ENCODE measurements at regions not wholly inside any gene's neighbourhood (a gene's known extent, or its start where the extent isn't known, plus 50 kb on each side); places are given as distances from the start of the nearest gene placed in this dataset.

DNA sequence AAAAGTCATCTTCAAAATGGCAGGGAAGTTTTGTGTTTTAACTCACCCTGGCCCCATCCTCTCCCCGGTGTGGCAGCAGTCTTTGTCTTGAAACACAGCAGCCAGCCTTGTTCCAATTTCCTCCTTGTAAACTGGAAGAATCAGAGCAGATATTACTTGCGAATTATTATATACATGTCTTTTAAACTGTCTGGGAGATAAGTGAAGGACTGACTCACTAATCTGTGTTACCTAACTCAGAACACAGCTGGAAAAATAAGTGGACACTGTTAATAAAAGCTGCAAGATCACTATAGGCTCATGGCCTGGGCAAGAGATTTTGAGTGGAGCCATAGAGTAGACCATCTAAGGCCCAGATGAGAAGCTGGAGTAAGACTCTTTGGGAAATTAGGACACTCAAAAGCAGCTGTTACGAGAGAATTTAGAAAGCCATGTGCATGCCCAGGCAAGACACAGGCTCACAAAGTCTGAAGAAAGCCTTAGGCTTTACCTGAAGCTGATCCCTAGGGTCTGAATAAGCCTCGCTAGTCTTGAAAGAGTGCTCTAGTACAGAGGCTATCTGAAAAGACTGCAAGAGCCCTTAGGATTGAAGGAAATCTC is 233.0 kb upstream of the RAB4A start:
- FAIRE-seq = no peak

DNA sequence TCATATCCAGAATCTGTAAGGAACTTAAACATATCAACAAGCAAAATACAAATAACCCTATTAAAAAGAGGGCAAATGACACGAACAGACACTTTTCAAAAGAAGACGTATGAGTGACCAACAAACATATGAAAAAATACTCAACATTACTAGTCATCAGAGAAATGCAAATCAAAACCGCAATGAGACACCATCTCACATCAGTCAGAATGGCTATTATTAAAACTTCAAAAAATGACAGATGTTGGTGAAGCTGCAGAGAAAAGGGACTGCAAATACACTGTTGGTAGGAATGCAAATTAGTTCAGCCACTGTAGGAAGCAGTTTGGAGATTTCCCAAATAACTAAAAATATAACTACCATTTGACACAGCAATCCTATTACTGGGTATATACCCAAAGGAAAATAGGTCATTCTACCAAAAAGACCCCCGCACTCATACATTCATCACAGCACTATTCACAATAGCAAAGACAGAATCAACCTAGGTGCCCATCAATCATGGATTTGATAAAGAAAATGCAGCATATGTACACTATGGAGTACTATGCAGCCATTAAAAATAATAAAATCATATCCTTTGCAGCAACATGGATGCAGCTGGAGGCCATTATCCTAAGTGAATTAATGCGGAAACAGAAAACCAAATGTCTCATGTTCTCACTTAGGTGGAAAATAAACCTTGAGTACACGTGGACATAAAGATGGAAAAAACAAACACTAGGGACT is 230.1 kb upstream of the RAB4A start:
- FAIRE-seq = no peak

DNA sequence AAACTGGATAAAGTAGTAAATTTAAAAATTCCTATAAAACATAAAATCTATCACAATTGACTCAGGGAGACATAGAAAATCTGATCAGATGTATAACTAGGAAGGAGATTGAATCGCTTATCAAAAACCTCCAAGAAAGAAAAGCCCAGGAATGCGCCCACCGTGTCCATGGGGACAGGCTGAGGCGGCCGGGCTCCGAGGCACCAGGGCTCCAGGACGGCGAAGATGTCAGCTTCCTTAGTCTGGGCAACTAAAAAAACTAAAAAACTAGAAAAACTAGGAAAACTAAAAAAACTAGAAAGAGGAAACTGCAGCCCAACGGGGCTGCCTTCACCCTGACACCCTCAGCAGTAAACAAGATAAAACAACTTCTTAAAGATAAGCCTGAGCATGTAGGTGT is 229.0 kb upstream of the RAB4A start:
- FAIRE-seq = no peak

DNA sequence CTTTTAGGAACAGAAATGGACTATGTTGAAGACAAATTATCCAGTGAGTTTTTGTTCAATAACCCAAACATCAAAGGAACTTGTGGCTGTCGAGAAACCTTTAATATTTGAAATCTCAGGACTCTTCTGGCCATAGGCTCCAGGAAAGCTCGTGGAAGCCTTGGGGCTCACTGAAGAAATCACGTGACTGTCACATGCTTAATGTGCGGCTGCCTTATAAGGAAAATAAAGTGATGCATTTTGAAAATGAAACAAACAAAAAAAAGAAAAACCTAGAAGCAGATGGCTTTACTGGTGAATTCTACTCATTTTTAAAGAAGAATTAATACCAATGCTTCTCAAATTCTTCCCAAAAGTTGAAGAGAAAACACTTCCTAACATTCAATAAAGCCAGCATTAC is 228.4 kb upstream of the RAB4A start:
- FAIRE-seq = no peak

DNA sequence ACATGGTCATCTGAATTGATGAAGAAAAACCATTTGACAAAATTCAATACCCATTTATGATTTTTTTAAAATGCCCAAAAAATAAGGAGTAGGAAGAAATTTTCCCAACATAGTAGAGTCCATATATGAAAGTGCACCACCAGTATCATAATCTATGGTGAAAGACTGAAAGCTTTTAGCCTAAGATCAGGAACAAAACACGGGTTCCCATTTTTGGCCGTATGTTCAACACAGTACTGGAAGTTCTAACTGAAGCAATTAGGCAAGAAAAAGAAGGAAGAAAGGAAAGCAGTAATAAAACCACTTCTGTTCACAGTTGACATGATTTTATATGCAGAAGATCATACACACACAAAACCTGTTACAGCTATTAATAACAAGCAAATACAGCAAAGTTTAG is 227.8 kb upstream of the RAB4A start:
- FAIRE-seq = no peak

DNA sequence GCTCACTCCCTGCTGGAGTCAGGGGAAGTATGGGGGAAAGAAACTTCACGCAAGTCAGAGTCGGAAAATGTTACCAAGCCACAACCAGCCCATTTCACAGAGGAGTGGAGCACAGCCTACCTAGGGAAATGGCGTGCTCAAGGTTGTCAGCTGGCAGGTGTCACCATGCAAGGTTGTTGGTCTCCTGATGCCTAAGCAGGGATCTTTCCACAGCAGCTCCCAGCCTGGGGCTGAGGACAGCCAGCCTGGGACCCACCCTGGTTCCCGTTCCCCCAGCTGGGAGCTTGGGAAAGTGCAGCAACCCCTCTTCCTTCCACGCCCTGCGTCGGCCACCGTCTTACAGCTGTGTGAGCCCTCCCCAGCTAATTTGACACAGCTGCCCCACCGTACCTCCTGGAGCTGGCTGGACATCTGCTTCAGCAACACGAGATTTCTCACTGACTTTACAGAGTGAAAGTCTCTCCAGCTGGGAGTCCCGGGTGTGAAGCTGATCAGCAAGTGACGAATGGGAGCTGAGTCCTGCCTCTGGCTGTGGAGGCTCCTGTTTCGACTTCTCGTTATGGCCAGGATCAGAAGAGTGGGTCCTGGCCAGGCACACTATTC is 224.6 kb upstream of the RAB4A start:
- no peak for FAIRE-seq

DNA sequence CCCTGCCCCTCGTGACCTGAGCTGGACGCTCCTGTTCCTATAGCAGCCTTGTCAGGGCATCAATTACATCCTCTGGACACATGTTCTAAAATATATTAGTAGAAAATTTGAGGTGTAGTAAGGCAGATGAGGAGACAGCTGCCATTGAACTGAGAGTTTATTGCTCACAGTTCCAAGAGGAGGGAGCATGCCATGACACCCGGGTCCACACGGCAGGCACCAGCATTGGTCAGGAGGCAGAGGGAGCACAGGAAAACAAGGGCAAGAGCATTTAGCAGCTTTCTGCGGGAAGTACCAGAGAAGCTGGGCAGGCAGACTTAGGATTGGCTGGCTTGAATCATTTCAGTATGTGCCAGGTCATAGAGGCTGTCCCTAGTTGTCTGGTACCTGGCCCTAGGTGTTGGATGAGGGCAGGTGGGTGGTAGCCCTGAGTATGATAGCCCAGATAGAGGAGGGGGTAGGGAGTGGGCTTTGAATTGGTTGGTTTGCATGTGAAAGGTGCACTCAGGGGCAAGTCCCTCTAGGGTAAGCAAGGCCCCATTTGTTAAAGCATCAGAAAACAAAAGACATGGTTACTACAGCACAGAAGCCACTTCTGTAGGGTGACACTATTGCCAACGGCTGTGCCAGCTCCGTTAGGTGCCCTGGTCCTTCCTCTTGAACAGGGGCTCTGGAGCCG is 223.6 kb upstream of the RAB4A start:
- no peak for FAIRE-seq

DNA sequence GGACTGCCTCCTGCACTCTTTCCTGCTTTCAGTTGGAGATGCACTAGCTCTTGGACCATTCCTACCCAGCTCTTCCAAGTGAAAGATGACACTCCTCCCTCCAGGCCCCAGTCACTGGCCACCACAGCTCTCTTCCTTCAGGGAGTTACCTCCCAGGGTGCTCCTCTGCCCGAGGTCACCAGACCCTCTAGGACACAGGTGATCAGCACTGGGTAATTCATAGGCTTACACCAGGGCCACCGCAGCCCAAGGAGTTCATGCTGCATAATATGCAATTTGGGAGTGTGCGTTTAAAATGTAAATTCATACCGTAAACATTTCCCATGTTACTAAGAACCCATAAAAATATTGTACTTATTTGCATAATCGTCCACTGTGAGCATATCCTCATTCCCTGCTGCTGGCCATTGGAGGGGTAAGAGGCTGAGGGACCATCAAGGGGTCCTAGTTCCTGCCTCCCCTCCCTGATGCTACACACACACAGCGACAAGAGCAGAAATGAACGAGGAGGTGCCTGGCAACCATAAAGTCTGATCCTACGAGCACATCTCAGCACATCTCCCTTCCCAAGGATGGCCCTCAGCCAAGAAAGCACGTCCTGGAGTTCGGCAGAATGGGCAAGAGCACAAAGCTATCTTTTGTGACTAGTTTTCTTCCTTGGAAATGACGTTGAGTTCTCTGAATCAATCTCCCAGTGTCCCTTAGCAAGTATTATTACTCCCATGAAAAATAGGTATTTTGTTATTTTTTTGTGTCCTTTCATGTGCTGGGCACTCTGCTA is 222.9 kb upstream of the RAB4A start:
- no peak for FAIRE-seq

DNA sequence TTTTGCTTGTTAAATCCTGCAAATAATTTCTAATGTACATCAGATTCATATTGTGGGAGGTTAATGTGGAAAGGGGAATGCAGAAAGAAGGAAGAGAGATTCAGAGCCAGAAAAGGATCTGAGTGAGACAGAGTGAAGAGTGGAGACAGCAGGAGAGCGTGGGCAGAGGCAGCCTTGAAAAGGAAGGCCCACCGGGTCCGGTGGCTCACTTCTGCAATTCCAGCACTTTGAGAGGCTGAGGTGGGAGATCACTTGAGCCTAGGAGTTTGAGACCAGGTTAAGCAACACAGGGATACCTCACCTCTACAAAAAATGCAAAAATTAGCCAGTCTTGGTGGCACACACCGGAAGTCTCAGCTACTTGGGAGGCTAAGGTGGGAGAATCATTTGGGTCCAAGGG is 222.0 kb upstream of the RAB4A start:
- FAIRE-seq = no peak

DNA sequence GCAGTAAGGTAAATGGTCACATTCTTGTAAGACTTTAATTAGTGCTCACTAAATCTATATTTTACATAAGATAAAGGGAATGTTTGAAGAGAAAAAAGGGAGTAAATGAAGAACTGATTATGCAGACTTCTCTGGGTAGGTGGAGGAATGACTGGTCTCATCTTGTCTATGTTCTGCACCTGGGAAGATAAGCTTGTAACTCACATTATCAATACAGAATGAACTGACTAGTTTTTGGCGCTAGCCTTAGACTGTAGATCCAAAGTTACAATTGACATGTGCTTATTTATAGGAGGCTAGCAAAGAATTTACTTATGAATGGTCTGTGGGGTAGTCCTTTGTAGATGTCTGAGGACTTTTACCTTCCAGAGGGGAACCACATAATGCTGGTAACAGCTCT is 214.9 kb upstream of the RAB4A start:
- no peak for FAIRE-seq

DNA sequence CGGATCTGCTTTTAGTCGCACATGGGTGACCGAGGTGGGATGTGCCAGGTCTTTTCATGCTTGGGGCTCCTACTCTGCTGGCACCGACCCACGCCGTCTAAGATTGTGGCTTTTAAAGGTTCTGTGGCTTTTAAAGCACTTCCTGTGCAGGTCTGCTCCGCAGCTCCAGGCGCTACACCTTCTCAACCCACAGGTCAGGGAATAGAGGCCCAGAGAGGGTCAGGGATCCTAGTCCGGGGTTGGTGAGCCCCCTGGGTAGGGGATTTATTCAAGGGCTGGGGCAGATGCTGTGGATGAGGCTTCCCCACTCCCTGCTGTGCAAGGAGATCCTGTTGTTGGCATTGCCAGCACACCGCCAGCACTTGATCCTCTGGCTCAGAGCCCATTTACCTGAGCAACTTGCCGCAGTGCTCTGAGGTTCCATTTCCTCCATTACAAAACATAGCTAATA is 212.8 kb upstream of the RAB4A start:
- FAIRE-seq = no peak

DNA sequence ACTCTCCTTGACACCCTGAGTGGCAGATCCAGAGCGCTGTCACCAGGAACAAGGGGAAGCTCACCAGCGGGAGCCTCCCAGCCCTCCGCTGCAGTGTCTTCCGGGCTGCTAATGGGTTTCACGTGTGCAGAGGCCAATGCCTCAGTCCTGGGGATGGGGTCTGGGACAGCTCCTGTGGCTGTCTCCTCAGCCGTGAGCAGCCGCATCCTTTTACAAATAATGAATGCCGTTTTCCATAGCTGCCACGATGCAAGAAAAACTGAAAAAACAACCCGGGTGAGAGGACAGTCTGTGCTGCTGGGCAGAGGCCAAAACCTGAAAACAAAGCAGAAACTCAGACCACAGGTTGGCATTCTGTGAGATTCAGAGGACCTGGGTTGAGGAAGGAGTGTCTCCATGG is 212.2 kb upstream of the RAB4A start:
- no peak for FAIRE-seq

DNA sequence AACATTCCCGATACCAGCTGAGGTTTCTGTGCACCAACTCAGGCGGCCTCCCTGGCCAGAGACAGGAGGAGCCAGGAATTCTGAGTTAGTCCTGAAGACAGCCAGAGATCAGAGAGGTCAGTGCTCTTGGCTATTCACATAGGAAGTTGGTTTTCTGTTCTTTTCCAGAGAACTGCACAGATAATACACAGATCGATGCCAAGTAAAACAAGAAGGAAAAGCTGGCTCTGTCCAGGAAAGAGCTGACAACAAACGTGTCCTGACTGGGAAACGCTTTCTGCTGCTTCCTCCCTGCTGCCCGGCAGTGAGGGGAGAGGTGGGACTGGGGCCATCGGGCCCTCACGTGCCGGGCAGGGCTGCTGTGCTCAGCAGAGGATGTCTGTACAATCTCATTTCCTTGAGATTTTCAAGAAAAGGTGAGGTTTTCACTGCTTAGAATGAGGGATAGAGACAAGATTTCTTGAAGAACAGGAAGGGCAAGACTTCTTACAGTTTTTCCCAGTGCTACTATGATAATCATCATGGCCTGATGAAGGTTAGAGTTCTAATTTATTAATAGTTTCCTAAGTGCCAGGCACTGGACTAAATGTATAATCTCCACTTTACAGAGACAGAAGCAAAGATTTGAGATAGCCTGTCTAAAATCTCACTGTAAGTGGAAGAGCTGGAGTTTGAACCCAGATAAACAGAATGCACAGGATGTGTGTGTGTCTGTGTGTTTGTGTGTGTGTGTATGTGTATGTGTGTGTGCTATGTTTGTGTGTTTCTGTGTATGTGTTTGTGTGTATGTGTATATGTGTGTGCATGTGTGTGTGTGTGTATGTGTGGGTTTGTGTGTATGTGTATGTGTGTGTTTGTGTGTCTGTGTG is 211.0 kb upstream of the RAB4A start:
- no peak for FAIRE-seq

DNA sequence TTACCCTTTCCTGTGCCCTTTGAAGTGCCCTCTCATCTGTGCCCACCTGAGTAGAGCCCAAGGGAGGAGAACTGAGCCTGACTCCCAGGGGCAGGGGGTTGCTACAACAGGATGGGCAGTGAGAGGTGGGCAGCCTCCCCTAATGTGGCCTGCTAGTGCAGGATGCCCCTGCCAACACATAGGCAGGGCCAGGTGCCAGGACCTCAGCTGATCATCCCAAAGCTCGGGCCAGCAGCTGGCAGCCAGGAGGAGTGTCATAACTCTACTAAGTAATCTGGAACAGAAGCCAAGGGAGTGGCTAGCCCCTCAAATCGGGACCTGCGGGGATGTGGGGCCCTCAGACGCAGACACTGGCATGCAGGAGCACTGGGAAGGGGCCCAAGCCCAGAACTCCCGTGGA is 208.8 kb upstream of the RAB4A start:
- no peak for FAIRE-seq

DNA sequence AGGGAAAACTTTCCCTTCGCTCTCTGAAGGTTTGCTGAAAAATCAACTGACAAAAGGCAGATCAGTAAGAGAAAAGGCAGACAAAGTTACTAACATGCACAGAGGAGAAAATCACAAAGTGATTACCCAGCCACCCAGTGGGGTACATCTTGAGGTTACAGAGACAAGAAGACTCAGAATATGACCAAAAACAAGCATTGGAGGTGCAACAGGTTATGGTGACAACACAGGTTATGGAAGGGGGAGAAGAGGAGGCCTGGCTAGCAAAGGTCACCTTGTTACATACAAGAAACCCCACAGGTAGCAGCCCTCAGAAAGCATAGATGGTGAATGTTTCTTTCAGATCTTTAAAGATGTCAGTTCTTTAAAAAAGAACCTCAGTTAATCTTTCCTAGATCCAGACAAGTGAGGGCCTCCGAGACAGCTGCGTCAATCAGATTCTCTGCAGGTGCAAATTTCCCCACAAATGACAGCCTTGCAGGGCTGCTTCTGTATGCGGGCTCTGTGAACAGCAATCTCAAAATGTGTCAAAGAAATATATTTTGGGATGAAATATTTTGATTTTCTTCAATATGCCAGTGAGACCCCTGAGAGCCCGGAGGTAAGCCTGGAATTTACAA is 207.6 kb upstream of the RAB4A start:
- FAIRE-seq = no peak

DNA sequence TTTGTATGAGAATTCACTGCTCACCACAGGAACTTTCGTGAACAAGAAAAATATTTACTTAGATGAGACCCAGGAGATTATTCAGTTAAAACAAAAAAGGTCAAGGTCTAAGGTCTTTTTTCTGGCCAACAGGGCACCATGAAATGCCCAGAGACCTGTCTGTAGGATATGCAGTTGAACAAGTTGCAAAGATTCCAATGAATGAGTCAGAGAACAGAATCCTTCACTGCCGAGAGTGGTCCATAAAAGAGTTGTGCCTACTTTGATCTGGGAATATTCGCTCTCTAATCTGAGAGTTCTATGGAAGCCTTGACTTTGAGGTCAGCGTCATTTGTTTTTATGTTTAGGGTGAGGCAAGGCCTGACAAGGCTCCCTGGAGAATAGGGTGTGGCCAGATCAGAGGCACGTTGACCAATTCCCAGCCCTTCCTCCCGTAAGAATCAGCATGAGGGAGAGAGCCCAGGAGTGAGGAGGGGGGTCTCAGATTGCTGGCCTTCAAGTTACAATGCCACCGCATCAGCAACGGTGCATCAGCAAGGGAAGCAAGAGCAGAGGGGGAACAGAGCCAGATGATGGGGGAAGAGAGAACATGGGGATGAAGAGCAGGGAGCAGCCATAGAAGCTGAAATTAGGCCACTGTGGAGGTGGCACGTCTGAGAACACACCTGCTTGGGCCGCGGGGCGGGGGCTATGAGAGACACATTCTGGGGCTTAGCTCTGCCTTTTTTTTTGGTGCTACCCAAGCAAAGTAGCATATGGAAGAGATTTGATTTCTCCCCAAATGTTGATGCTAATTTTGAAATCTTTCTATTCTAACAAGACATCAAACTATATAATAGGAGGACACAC is 206.4 kb upstream of the RAB4A start:
- no peak for FAIRE-seq

DNA sequence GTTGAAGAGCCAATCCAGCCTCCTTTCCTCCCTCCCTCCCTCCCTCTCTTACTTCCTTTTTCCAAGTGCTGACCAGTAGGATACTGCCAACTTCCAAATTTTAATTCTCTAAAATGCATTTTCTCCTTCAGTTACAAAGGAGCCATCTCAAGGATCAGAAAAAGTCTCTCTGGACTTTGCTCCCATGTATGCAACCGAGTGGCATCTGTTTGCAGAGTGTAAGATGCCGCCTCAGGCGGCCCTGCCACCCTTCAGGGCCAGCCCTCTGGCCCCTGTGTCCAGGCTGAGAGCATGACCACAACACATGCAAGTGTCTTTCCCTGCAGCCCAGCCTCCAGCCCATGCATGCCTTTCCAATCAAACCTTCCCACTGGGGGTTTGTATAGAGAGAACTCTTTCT is 205.3 kb upstream of the RAB4A start:
- FAIRE-seq = no peak

DNA sequence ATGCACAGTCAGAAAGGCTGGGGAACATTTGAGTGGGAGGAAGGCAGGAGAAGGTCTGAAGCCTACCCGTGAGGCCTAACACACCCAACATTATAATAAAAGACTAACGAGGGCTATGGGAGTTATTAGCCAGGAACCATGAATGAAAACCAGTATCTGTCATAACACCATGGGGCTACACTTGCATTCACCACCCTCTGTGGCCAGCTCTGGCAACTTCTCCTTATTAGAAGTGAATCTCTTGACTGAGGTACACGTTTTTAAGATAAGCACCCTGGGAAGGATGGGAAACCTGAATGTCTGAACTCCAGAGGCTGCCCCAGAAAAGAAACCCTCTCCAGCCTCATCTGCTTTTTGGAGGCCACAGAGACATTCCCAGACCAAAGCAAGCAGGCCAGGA is 204.3 kb upstream of the RAB4A start:
- no peak for FAIRE-seq

DNA sequence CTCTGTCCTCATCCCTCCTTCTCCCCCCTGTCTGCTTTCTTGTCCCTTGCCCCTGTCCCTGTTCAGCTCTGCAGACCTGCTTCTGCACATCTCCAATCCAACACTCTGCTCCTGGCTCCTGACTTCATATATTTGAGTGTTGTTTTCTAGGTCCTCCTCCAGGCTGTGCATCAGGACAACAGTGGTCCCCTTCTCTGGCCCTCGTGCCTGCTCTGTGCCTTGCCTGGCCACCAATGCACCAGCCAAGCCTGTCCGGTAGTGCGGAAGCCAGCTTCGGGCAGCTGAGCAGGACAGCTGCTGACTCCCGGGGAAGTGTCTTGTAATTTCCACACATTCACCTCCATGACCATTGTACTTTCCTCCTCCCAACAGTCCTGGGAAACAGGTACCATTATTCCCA is 203.4 kb upstream of the RAB4A start:
- no peak for FAIRE-seq

DNA sequence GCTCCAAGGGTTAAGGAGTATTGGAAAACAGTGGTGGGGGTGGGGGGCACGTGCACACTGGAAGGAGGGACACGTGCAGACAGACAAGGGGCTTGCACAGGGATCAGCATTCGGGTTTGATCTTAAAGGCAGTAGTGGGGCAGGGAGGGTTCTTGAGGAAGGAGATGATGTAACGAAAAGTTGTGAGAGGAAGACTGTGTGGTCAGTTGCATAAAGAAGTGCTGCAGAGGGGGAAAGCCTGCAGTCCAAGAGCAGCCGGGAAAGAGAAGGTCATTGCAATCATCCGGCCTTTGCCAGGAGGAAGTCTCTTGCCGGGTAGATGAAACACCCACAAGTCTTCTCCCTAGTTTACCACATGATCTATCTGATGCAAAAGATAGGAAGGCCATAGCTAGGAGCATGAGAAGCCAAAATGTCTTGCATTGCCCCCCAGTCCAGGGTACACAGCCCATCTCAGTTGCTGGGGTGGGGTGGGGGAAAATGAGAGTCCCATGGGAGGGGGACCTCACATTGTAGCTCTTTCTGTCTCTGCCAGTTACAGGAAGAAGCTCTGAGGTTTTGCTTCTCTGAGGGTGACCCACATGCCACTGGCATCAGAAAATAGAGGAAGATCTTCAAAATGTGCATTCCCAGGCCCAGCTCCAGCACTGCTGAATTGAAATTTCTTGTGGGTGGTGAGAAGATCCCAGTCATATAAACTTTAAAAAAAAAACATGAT is 202.5 kb upstream of the RAB4A start:
- FAIRE-seq = no peak
